NB4 (cell line): ENCODE measurements at regions not wholly inside any gene's neighbourhood (a gene's known extent, or its start where the extent isn't known, plus 50 kb on each side); places are given as distances from the start of the nearest gene placed in this dataset.

ENCODE experiments used
- DNase-seq: peaks from one replicate; pipeline ENCODE4 v3.0.0; 2010; ENCODE audit warnings: low read depth
- H3K4me3 ChIP-seq: one replicate; pipeline ENCODE4 v1.5.1; 2011; ENCODE audit warnings: mild to moderate bottlenecking, low read depth, low read length, moderate library complexity
- MYC ChIP-seq: IDR thresholded peaks from 2 replicates; pipeline ENCODE4 v1.6.1; 2011; ENCODE audit warnings: low read depth, low read length
- POLR2A ChIP-seq: IDR thresholded peaks from 2 replicates; pipeline ENCODE4 v1.6.1; 2011; ENCODE audit warnings: mild to moderate bottlenecking; ENCODE audit not compliant: insufficient read length; ENCODE audit errors: extremely low read depth
- TF ChIP-seq, protein P1 (sequence below): IDR thresholded peaks from one replicate; pipeline ENCODE4 v1.5.1; 2012; ENCODE audit warnings: low read depth, low read length
- TF ChIP-seq, protein P2 (sequence below): IDR thresholded peaks from 2 replicates; pipeline ENCODE4 v1.6.1; 2011; ENCODE audit warnings: low read depth, low read length

DNA sequence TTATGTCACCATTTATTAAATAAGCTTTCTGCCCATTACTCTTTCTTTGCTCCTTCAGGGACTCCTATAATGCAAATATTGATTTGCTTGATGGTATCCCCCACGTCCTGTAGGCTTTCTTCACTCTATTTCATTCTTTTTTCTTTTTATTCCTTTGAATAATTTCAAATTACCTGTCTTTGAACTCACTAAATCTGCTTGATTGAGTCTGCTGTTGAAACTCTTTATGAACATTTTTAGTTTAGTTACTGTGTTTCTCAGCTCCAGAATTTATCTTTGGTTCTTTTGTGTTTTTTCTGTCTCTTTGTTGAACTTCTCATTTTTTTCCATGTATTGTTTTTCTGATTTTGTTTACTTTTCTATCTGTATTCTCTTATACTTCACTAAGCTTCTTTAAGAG, 254.4 kb upstream of the CCL2 start:
- no peak overlapping the region for H3K4me3 ChIP-seq
- no peak for DNase-seq
- TF ChIP-seq MYC, result no peak
- TF ChIP-seq, protein P1, sequence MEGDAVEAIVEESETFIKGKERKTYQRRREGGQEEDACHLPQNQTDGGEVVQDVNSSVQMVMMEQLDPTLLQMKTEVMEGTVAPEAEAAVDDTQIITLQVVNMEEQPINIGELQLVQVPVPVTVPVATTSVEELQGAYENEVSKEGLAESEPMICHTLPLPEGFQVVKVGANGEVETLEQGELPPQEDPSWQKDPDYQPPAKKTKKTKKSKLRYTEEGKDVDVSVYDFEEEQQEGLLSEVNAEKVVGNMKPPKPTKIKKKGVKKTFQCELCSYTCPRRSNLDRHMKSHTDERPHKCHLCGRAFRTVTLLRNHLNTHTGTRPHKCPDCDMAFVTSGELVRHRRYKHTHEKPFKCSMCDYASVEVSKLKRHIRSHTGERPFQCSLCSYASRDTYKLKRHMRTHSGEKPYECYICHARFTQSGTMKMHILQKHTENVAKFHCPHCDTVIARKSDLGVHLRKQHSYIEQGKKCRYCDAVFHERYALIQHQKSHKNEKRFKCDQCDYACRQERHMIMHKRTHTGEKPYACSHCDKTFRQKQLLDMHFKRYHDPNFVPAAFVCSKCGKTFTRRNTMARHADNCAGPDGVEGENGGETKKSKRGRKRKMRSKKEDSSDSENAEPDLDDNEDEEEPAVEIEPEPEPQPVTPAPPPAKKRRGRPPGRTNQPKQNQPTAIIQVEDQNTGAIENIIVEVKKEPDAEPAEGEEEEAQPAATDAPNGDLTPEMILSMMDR, result no peak
- TF ChIP-seq, protein P2, sequence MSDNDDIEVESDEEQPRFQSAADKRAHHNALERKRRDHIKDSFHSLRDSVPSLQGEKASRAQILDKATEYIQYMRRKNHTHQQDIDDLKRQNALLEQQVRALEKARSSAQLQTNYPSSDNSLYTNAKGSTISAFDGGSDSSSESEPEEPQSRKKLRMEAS, result no peak
- TF ChIP-seq POLR2A, result no peak

DNA sequence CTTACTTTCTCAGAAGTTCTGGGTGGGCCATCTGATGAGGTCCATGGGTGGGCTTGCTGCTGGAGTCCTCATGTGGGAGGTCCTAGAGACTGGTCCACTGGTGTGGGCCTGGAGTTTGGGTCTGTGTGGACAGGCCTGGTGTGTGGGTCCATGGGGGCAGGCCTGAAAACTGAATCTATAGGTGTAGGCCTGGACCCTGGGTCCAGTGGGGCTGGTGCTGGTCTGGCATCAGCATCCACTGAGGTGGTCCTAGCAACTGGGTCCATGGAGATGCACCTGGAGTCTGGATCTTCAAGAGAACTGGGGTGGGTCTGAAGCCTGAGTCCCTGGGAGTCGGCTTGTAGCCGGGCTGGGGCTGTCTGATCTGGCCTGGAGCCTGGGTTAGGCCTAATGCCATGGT, 253.8 kb upstream of the CCL2 start:
- no peak overlapping the region for H3K4me3 ChIP-seq
- no peak for TF ChIP-seq MYC
- TF ChIP-seq, protein P1, result no peak
- TF ChIP-seq, protein P2, result no peak
- TF ChIP-seq POLR2A, result no peak
- no peak for DNase-seq

DNA sequence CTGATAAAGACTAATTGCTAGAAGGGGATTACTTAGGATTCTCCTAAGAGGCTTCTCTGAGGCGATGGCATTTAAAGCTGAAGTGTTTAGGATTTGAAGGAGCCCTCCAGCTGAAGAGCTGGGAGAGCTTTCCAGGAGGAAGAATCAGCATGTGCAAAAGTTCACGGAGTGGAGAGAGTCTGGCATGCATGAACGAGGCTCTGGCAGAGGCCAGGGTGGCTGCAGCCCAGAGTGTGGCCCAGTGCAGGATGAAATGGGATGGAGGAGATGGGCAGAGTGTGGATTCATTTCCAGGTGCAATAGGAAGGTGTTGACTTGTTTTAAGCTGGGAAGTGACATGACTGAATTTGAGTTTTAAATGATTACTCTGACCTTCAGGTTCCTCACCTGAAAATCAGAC, 249.0 kb upstream of the CCL2 start:
- DNase-seq, result no peak
- no peak overlapping the region for H3K4me3 ChIP-seq
- TF ChIP-seq, protein P2, result no peak
- no peak for TF ChIP-seq POLR2A
- TF ChIP-seq MYC, result no peak
- TF ChIP-seq, protein P1, result no peak

- no peak for TF ChIP-seq POLR2A
- TF ChIP-seq, protein P1, result no peak
- TF ChIP-seq, protein P2, result no peak
- no peak for TF ChIP-seq MYC
- H3K4me3 ChIP-seq, result no peak overlapping the region
- DNase-seq, result no peak
Observed at GRCh38 chr17:34008125-34008524, 247.0 kb upstream of the CCL2 start.

DNA sequence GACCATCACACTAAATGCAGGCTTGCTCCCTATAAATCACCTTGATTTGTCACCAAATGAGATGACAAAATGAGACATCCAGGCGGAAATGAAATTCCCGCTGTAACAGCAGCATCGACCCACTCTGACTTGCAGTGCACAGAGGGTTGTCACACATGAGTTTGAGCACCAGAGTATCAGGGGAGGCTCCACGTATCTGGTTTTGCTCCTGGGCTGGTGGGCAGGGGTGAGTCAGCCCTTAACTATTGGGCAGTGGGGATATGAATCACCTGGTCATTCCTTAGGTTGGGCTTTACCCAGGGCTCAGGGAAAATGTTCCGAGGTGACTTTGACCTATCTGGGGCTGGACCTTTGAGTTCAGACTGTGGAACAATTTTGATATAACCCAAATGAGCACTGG, 245.2 kb upstream of the CCL2 start:
- DNase-seq, result no peak
- TF ChIP-seq, protein P1, result no peak
- no peak for TF ChIP-seq POLR2A
- TF ChIP-seq MYC, result no peak
- TF ChIP-seq, protein P2, result no peak
- no peak overlapping the region for H3K4me3 ChIP-seq

DNA sequence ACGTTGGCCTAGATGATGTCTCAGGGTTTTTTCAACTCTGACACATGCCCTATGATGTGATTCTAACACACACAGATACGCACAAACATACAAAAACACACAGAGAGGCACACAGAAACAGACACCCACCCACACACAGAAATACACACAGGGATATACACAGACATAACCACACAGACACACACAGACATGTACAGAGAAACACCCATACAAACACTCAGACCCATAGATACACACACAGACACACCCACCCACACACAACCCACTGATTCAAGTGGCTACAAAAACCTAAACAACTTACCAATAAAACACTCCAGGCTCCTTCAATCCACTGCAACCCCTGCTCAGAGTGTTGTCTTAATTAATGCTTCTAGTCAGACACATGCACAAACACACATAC, 244.6 kb upstream of the CCL2 start:
- H3K4me3 ChIP-seq, result no peak overlapping the region
- DNase-seq, result no peak
- TF ChIP-seq, protein P1, result no peak
- TF ChIP-seq, protein P2, result no peak
- no peak for TF ChIP-seq MYC
- TF ChIP-seq POLR2A, result no peak
